ENCODE measurements at regions not wholly inside any gene's neighbourhood (a gene's known extent, or its start where the extent isn't known, plus 50 kb on each side); places are given as distances from the start of the nearest gene placed in this dataset.

DNA sequence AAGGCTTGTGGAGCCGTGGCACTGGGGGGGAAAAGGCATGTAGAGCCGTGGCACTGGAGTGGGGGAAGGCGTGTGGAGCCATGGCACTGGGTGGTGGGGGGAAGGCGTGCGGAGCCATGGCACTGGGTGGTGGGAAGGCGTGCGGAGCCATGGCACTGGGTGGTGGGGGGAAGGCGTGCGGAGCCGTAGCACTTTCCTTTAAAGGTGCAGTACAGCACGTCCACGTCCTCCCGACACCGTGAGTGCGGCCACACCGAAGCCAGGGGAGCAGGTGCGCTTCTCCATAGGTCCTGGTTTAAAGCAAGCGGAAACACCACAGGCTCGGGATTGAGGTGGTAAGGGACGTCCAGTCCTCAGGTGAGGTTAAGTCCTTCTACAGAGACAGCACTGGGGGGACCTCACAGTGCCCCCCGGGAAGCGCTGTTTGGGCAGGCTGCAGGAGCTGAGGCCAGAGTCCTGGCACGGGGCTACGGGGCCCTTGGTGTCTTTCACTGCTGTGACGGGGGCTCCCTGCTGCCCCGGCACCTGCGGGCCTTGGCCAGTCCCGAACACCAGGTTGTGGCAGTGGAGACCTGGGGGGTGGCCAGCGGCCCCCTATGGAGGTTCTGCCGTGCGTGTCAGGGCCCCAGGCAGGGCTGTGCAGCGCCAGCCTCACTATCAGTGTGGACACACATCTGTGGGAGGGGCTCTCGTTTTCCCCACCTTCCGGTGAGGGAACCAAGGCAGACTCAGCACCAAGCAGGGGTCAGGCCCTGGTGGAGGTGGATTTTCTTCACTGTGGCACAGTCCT lies 93.0 kb upstream of the CTDP1 start:
- peaks cover 2% of the 10 kb centered on the region for H3K4me1 Mint-ChIP-seq (ENCODE audit: unreplicated experiment)
- no peaks in the 10 kb centered on the region for H3K9me3 Mint-ChIP-seq (ENCODE audit: unreplicated experiment)
- DNase-seq (ENCODE audit: extremely low spot score, unreplicated experiment), result no peak
- H3K4me3 Mint-ChIP-seq (ENCODE audit: unreplicated experiment), result no peak overlapping the region
- no peaks in the 10 kb centered on the region for H3K36me3 Mint-ChIP-seq (ENCODE audit: unreplicated experiment)
- H3K27me3 Mint-ChIP-seq (ENCODE audit: unreplicated experiment), result peaks cover 8% of the 10 kb centered on the region
- H3K27ac Mint-ChIP-seq (ENCODE audit: unreplicated experiment), result no peak overlapping the region
- TF ChIP-seq CTCF (IDR thresholded peaks at IDR 0.05), result no peak

GRCh38 chr18:79587226-79587741 lies 92.3 kb upstream of the CTDP1 start:
- no peak for DNase-seq (ENCODE audit: extremely low spot score, unreplicated experiment)
- Mint-ChIP-seq H3K9me3 (ENCODE audit: unreplicated experiment) (peaks cover 3% of the 10 kb centered on the region), H3K27ac (ENCODE audit: unreplicated experiment) (no peak overlapping the region), H3K4me1 (ENCODE audit: unreplicated experiment) (peaks cover 2% of the 10 kb centered on the region), H3K4me3 (ENCODE audit: unreplicated experiment) (no peak overlapping the region), H3K36me3 (ENCODE audit: unreplicated experiment) (peaks cover under 1% of the 10 kb centered on the region), H3K27me3 (ENCODE audit: unreplicated experiment) (peaks cover 15% of the 10 kb centered on the region)
- no peak for TF ChIP-seq CTCF (IDR thresholded peaks at IDR 0.05)

GRCh38 chr18:79587779-79588635 lies 91.6 kb upstream of the CTDP1 start:
- peaks cover 2% of the 10 kb centered on the region for H3K4me1 Mint-ChIP-seq (ENCODE audit: unreplicated experiment)
- DNase-seq (ENCODE audit: extremely low spot score, unreplicated experiment), result no peak
- no peak overlapping the region for H3K27ac Mint-ChIP-seq (ENCODE audit: unreplicated experiment)

DNA sequence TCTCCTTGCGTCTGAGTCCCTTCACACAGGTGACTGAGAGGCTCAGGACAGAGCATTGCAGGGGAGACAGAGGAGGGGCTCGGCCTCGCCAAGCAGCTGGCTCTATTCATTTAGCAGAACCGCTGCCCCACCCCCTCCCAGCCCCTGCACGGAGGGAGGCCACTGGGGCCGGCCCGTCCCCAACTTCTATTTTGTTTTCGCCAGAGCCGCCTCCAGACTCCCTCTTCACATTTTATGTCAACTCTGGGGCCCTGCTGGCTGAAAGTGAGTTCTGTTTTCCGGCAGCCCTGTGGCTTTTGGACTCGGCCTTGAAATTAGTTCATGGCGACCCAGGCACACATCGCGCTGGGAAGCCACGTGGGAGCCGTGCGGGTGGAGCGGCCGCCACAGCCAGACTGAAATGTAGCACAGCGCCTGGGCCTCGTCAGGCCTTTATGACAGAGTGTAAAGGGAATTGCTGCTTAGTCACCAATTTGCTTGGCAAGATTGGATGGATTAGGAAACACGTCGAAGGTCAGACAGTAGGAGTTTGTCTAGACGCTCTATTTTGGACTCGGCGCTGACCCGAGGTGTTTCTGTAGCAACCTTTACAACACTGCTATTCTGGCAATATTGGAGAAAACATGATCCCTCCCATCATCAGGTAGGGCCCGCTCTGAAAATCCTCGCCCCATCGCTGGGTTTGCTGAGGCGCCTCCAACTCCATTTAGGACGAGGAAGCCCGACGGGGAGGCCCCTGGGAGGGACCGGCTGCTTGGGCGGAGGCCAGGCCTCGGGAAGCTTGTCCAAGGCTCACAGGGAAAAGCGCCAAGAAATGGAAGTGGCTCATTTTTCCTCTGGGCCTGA lies 90.7 kb upstream of the CTDP1 start:
- peaks cover 29% of the 10 kb centered on the region for H3K27me3 Mint-ChIP-seq (ENCODE audit: unreplicated experiment)
- no peak overlapping the region for H3K4me3 Mint-ChIP-seq (ENCODE audit: unreplicated experiment)
- peaks cover 17% of the 10 kb centered on the region for H3K9me3 Mint-ChIP-seq (ENCODE audit: unreplicated experiment)
- no peak for TF ChIP-seq CTCF (IDR thresholded peaks at IDR 0.05)
- H3K4me1 Mint-ChIP-seq (ENCODE audit: unreplicated experiment), result peaks cover 2% of the 10 kb centered on the region
- H3K27ac Mint-ChIP-seq (ENCODE audit: unreplicated experiment), result no peak overlapping the region
- DNase-seq (ENCODE audit: extremely low spot score, unreplicated experiment), result no peak
- H3K36me3 Mint-ChIP-seq (ENCODE audit: unreplicated experiment), result peaks cover 4% of the 10 kb centered on the region

More at GRCh38 chr18:79587779-79588635, 91.6 kb upstream of the CTDP1 start:
- Mint-ChIP-seq H3K4me3 (ENCODE audit: unreplicated experiment) (no peak overlapping the region), H3K9me3 (ENCODE audit: unreplicated experiment) (peaks cover 10% of the 10 kb centered on the region), H3K36me3 (ENCODE audit: unreplicated experiment) (peaks cover 4% of the 10 kb centered on the region), H3K27me3 (ENCODE audit: unreplicated experiment) (peaks cover 21% of the 10 kb centered on the region)
- TF ChIP-seq CTCF (IDR thresholded peaks at IDR 0.05), result no peak

Measured in osteocyte (in vitro differentiated cells).